GM23338 (cell line): ENCODE measurements at regions not wholly inside any gene's neighbourhood (a gene's known extent, or its start where the extent isn't known, plus 50 kb on each side); places are given as distances from the start of the nearest gene placed in this dataset.

Experiments
- ATAC-seq: fragments of 200-7000 bp; cut with Tn5 transposase; 3 replicates; pipeline ENCODE4 v1.9.1; 2020
- DNase-seq: peaks from one replicate; pipeline ENCODE4 v3.0.0-alpha.2; 2015; ENCODE audit warnings: low spot score
- H2AFZ ChIP-seq: fragments of 200-600 bp; sonication (generic); 2 replicates; pipeline ENCODE4 v1.8.0; 2016; ENCODE audit warnings: antibody characterized with exemption, mild to moderate bottlenecking, moderate library complexity
- H3F3A ChIP-seq: fragments of 200-600 bp; sonication (generic); replicated peaks from 2 replicates; pipeline ENCODE4 v1.8.0; 2017; ENCODE audit warnings: antibody characterized with exemption, mixed run types, low read depth
- H3K27ac ChIP-seq: fragments of 200-600 bp; sonication (generic); 2 replicates; pipeline ENCODE4 v1.6.1; 2016; ENCODE audit warnings: low read depth
- H3K27me3 ChIP-seq: fragments of 200-600 bp; sonication (generic); 2 replicates; pipeline ENCODE4 v1.8.0; 2016; ENCODE audit warnings: mild to moderate bottlenecking, mixed run types, moderate library complexity; ENCODE audit not compliant: insufficient read depth
- H3K36me3 ChIP-seq: fragments of 200-600 bp; sonication (generic); 2 replicates; pipeline ENCODE4 v1.8.0; 2016; ENCODE audit warnings: mild to moderate bottlenecking; ENCODE audit not compliant: insufficient read depth
- H3K4me1 ChIP-seq: fragments of 200-600 bp; sonication (generic); 2 replicates; pipeline ENCODE4 v1.8.0; 2016; ENCODE audit warnings: mild to moderate bottlenecking, moderate library complexity; ENCODE audit not compliant: insufficient read depth
- H3K4me2 ChIP-seq: fragments of 200-600 bp; sonication (generic); 2 replicates; pipeline ENCODE4 v1.7.1; 2017; ENCODE audit warnings: mixed run types
- H3K4me3 ChIP-seq: fragments of 200-600 bp; sonication (generic); 2 replicates; pipeline ENCODE4 v1.6.1; 2016; ENCODE audit warnings: mixed run types
- H3K79me2 ChIP-seq: fragments of 200-600 bp; sonication (generic); replicated peaks from 2 replicates; pipeline ENCODE4 v1.8.0; 2017; ENCODE audit warnings: mild to moderate bottlenecking; ENCODE audit not compliant: insufficient read depth
- H3K9me2 ChIP-seq: fragments of 200-600 bp; sonication (generic); 2 replicates; pipeline ENCODE4 v1.8.0; 2017; ENCODE audit not compliant: insufficient read depth
- H4K20me1 ChIP-seq: fragments of 200-600 bp; sonication (generic); replicated peaks from 2 replicates; pipeline ENCODE4 v1.8.0; 2017; ENCODE audit warnings: mild to moderate bottlenecking; ENCODE audit not compliant: insufficient read depth
- H3K27ac Mint-ChIP-seq: 2 replicates; pipeline ENCODE4 v1.8.0; 2020; ENCODE audit warnings: inconsistent platforms, mild to moderate bottlenecking, moderate library complexity, mixed read lengths
- H3K27me3 Mint-ChIP-seq: 3 replicates; pipeline ENCODE4 v1.8.0; 2022; ENCODE audit warnings: low read depth, mild to moderate bottlenecking, moderate library complexity, mixed read lengths, inconsistent platforms; ENCODE audit not compliant: insufficient read depth, poor library complexity
- H3K36me3 Mint-ChIP-seq: 3 replicates; pipeline ENCODE4 v1.8.0; 2021; ENCODE audit warnings: low read depth, mild to moderate bottlenecking, inconsistent platforms, moderate library complexity, mixed read lengths
- H3K4me1 Mint-ChIP-seq: 3 replicates; pipeline ENCODE4 v1.8.0; 2020; ENCODE audit warnings: mild to moderate bottlenecking, inconsistent platforms, mixed read lengths
- H3K4me3 Mint-ChIP-seq: 3 replicates; pipeline ENCODE4 v1.8.0; 2021; ENCODE audit warnings: moderate library complexity, mild to moderate bottlenecking, inconsistent platforms, mixed read lengths
- H3K9me3 Mint-ChIP-seq: 3 replicates; pipeline ENCODE4 v1.8.0; 2020; ENCODE audit warnings: moderate library complexity, mild to moderate bottlenecking, inconsistent platforms, mixed read lengths
- CREB1 ChIP-seq: fragments of 250-450 bp; sonication (Bioruptor Pico); IDR thresholded peaks from 2 replicates; pipeline ENCODE4 v1.5.0; 2020; ENCODE audit warnings: low read depth, mild to moderate bottlenecking, moderate library complexity
- CTCF ChIP-seq, 2 experiments: fragments of 200-600 bp in 1 of 2; sonication (generic) in 1 of 2; conservative IDR thresholded peaks; 2 replicates each; pipeline versions ENCODE4 v1.5.1 to v1.6.1; 2016 to 2017; ENCODE audit warnings: antibody characterized with exemption in 2 of 2, low read depth in 2 of 2, mild to moderate bottlenecking in 2 of 2, moderate library complexity in 1 of 2
- EZH2 ChIP-seq: fragments of 200-600 bp; sonication (generic); IDR thresholded peaks from one replicate; pipeline ENCODE4 v1.8.0; 2017; ENCODE audit warnings: antibody characterized with exemption, mild to moderate bottlenecking, low read depth; ENCODE audit not compliant: unreplicated experiment
- EZH2phosphoT487 ChIP-seq: fragments of 200-600 bp; sonication (generic); IDR thresholded peaks from one replicate; pipeline ENCODE4 v1.8.1; 2018; ENCODE audit warnings: antibody characterized with exemption; ENCODE audit not compliant: unreplicated experiment
- JUNB ChIP-seq: IDR thresholded peaks from one replicate; pipeline ENCODE4 v1.6.1; 2016; ENCODE audit warnings: antibody characterized with exemption; ENCODE audit not compliant: unreplicated experiment
- NANOG ChIP-seq: IDR thresholded peaks from 2 replicates; pipeline ENCODE4 v1.6.1; 2016; ENCODE audit warnings: antibody characterized with exemption, borderline replicate concordance
- POLR2AphosphoS5 ChIP-seq: IDR thresholded peaks from 2 replicates; pipeline ENCODE4 v1.6.1; 2016; ENCODE audit warnings: antibody characterized with exemption, low read depth
- STAT1 ChIP-seq: IDR thresholded peaks from one replicate; pipeline ENCODE4 v1.6.1; 2016; ENCODE audit warnings: antibody characterized with exemption; ENCODE audit not compliant: unreplicated experiment
- ZNF114 ChIP-seq: fragments of 250-450 bp; sonication (Bioruptor Pico); IDR thresholded peaks from 2 replicates; pipeline ENCODE4 v1.5.0; 2020; ENCODE audit warnings: mild to moderate bottlenecking, moderate library complexity
- ZNF331 ChIP-seq: fragments of 250-450 bp; sonication (Bioruptor Pico); IDR thresholded peaks from 2 replicates; pipeline ENCODE4 v1.5.0; 2020; ENCODE audit warnings: low read depth, mild to moderate bottlenecking, moderate library complexity
- TF ChIP-seq, protein P1 (sequence below): IDR thresholded peaks from one replicate; pipeline ENCODE4 v1.6.1; 2018; ENCODE audit warnings: antibody characterized with exemption; ENCODE audit not compliant: unreplicated experiment

- no peak overlapping the region for H3K4me2 ChIP-seq
- H3K27ac Mint-ChIP-seq: no peak overlapping the region
- H3K36me3 ChIP-seq: no peaks in the 10 kb centered on the region; the same call in 1 of the 2 replicates
- DNase-seq (no peak), ATAC-seq (no peak)
- no peaks in the 10 kb centered on the region for H3F3A ChIP-seq
- H3K9me3 Mint-ChIP-seq: no peaks in the 10 kb centered on the region; the same call in 2 of the 3 replicates
- no peaks in the 10 kb centered on the region for H3K9me2 ChIP-seq
- peaks cover 13% of the 10 kb centered on the region for H3K4me1 ChIP-seq
- no peak overlapping the region for H3K27ac ChIP-seq
- peaks cover 4% of the 10 kb centered on the region; the same call in 1 of the 2 replicates for H3K27me3 ChIP-seq
- H3K4me3 Mint-ChIP-seq: no peak overlapping the region
- H3K4me3 ChIP-seq: no peak overlapping the region
- TF ChIP-seq CREB1 (CRISPR knock-in tag) (no peak), POLR2AphosphoS5 (no peak), NANOG (no peak), ZNF331 (CRISPR knock-in tag) (no peak), JUNB (no peak), EZH2 (no peak), ZNF114 (CRISPR knock-in tag) (no peak)
- H3K79me2 ChIP-seq: no peaks in the 10 kb centered on the region
- H2AFZ ChIP-seq: no peak overlapping the region
- H4K20me1 ChIP-seq: no peaks in the 10 kb centered on the region
- peaks cover 16% of the 10 kb centered on the region for H3K4me1 Mint-ChIP-seq
- H3K27me3 Mint-ChIP-seq: peaks cover 6% of the 10 kb centered on the region
- H3K36me3 Mint-ChIP-seq: no peaks in the 10 kb centered on the region
Measured at GRCh38 chr11:114771172-114771571, 92.8 kb downstream of the NXPE2 start.

- Mint-ChIP-seq H3K4me1 (peaks cover 16% of the 10 kb centered on the region), H3K4me3 (no peak overlapping the region), H3K27me3 (peaks cover 6% of the 10 kb centered on the region), H3K27ac (no peak overlapping the region), H3K9me3 (no peaks in the 10 kb centered on the region; the same call in 2 of the 3 replicates), H3K36me3 (no peaks in the 10 kb centered on the region)
- ATAC-seq (peak; percentile 73), DNase-seq (peak; percentile 17)
- H3K27me3 ChIP-seq: peaks cover 4% of the 10 kb centered on the region; the same call in 1 of the 2 replicates
- H4K20me1 ChIP-seq: no peaks in the 10 kb centered on the region
- H3K36me3 ChIP-seq: no peaks in the 10 kb centered on the region
- H3K4me2 ChIP-seq: peak overlapping the region; percentile 53
- no peak overlapping the region for H3K4me3 ChIP-seq
- no peak overlapping the region for H3K27ac ChIP-seq
- no peaks in the 10 kb centered on the region; the same call in 1 of the 2 replicates for H3K9me2 ChIP-seq
- H3K4me1 ChIP-seq: peaks cover 13% of the 10 kb centered on the region
- peak overlapping the region; percentile 30; the same call in 1 of the 2 replicates for H2AFZ ChIP-seq
- no peaks in the 10 kb centered on the region for H3K79me2 ChIP-seq
- H3F3A ChIP-seq: no peaks in the 10 kb centered on the region
- TF ChIP-seq, protein P1, sequence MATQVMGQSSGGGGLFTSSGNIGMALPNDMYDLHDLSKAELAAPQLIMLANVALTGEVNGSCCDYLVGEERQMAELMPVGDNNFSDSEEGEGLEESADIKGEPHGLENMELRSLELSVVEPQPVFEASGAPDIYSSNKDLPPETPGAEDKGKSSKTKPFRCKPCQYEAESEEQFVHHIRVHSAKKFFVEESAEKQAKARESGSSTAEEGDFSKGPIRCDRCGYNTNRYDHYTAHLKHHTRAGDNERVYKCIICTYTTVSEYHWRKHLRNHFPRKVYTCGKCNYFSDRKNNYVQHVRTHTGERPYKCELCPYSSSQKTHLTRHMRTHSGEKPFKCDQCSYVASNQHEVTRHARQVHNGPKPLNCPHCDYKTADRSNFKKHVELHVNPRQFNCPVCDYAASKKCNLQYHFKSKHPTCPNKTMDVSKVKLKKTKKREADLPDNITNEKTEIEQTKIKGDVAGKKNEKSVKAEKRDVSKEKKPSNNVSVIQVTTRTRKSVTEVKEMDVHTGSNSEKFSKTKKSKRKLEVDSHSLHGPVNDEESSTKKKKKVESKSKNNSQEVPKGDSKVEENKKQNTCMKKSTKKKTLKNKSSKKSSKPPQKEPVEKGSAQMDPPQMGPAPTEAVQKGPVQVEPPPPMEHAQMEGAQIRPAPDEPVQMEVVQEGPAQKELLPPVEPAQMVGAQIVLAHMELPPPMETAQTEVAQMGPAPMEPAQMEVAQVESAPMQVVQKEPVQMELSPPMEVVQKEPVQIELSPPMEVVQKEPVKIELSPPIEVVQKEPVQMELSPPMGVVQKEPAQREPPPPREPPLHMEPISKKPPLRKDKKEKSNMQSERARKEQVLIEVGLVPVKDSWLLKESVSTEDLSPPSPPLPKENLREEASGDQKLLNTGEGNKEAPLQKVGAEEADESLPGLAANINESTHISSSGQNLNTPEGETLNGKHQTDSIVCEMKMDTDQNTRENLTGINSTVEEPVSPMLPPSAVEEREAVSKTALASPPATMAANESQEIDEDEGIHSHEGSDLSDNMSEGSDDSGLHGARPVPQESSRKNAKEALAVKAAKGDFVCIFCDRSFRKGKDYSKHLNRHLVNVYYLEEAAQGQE: no peak
- TF ChIP-seq CTCF (conservative IDR thresholded peaks at IDR 0.05; ENCODE audit: low read depth in 2 of 2) (no peak), POLR2AphosphoS5 (no peak), EZH2phosphoT487 (no peak), EZH2 (no peak), STAT1 (no peak), CREB1 (CRISPR knock-in tag) (no peak)
Measured at GRCh38 chr11:114773541-114774338, 95.4 kb downstream of the NXPE2 start.
